ENCODE measurements at regions not wholly inside any gene's neighbourhood (a gene's known extent, or its start where the extent isn't known, plus 50 kb on each side); places are given as distances from the start of the nearest gene placed in this dataset.

- H3K27ac Mint-ChIP-seq, result no peak overlapping the region
- H3K4me3 Mint-ChIP-seq, result no peak overlapping the region
- no peaks in the 10 kb centered on the region for H3K9me3 Mint-ChIP-seq
- no peaks in the 10 kb centered on the region for H3K4me1 Mint-ChIP-seq (ENCODE audit: low read depth)
- no peaks in the 10 kb centered on the region for H3K36me3 Mint-ChIP-seq (ENCODE audit: low read depth)
- peaks cover 4% of the 10 kb centered on the region for H3K27me3 Mint-ChIP-seq
Measured at GRCh38 chr18:51757255-51757924, 559.9 kb upstream of the MEX3C start.

GRCh38 chr18:51762373-51762772 lies 564.9 kb upstream of the MEX3C start:
- Mint-ChIP-seq H3K4me1 (ENCODE audit: low read depth) (no peaks in the 10 kb centered on the region), H3K9me3 (no peaks in the 10 kb centered on the region), H3K36me3 (ENCODE audit: low read depth) (no peaks in the 10 kb centered on the region), H3K27ac (no peak overlapping the region), H3K27me3 (no peaks in the 10 kb centered on the region), H3K4me3 (no peak overlapping the region)

GRCh38 chr18:51765606-51766360 lies 568.3 kb upstream of the MEX3C start:
- Mint-ChIP-seq H3K4me1 (ENCODE audit: low read depth) (no peaks in the 10 kb centered on the region), H3K27ac (no peak overlapping the region), H3K9me3 (no peaks in the 10 kb centered on the region), H3K4me3 (no peak overlapping the region), H3K36me3 (ENCODE audit: low read depth) (no peaks in the 10 kb centered on the region), H3K27me3 (no peaks in the 10 kb centered on the region)

- H3K4me3 Mint-ChIP-seq, result no peak overlapping the region
- no peak overlapping the region for H3K27ac Mint-ChIP-seq
- no peaks in the 10 kb centered on the region for H3K9me3 Mint-ChIP-seq
- H3K27me3 Mint-ChIP-seq, result no peaks in the 10 kb centered on the region
- H3K4me1 Mint-ChIP-seq (ENCODE audit: low read depth), result no peaks in the 10 kb centered on the region
- H3K36me3 Mint-ChIP-seq (ENCODE audit: low read depth), result no peaks in the 10 kb centered on the region
Measured at GRCh38 chr18:51767293-51767692, 569.8 kb upstream of the MEX3C start.

GRCh38 chr18:51778115-51778514 lies 561.9 kb upstream of the DCC start:
- H3K4me3 Mint-ChIP-seq, result no peak overlapping the region
- no peaks in the 10 kb centered on the region for H3K4me1 Mint-ChIP-seq (ENCODE audit: low read depth)
- no peaks in the 10 kb centered on the region for H3K36me3 Mint-ChIP-seq (ENCODE audit: low read depth)
- H3K27me3 Mint-ChIP-seq, result peaks cover 8% of the 10 kb centered on the region
- no peak overlapping the region for H3K27ac Mint-ChIP-seq
- H3K9me3 Mint-ChIP-seq, result peaks cover 4% of the 10 kb centered on the region

- H3K27me3 Mint-ChIP-seq, result no peaks in the 10 kb centered on the region
- no peak overlapping the region for H3K4me3 Mint-ChIP-seq
- no peak overlapping the region for H3K27ac Mint-ChIP-seq
- no peaks in the 10 kb centered on the region for H3K36me3 Mint-ChIP-seq (ENCODE audit: low read depth)
- H3K4me1 Mint-ChIP-seq (ENCODE audit: low read depth), result no peaks in the 10 kb centered on the region
- no peaks in the 10 kb centered on the region for H3K9me3 Mint-ChIP-seq
Measured at GRCh38 chr18:51789871-51790270, 550.1 kb upstream of the DCC start.

- H3K4me1 Mint-ChIP-seq (ENCODE audit: low read depth), result no peaks in the 10 kb centered on the region
- no peak overlapping the region for H3K4me3 Mint-ChIP-seq
- H3K9me3 Mint-ChIP-seq, result no peaks in the 10 kb centered on the region
- no peaks in the 10 kb centered on the region for H3K27me3 Mint-ChIP-seq
- H3K36me3 Mint-ChIP-seq (ENCODE audit: low read depth), result no peaks in the 10 kb centered on the region
- H3K27ac Mint-ChIP-seq, result no peak overlapping the region
Measured at GRCh38 chr18:51801514-51801913, 538.5 kb upstream of the DCC start.

- no peaks in the 10 kb centered on the region for H3K27me3 Mint-ChIP-seq
- no peaks in the 10 kb centered on the region for H3K4me1 Mint-ChIP-seq (ENCODE audit: low read depth)
- no peak overlapping the region for H3K4me3 Mint-ChIP-seq
- H3K9me3 Mint-ChIP-seq, result no peaks in the 10 kb centered on the region
- no peaks in the 10 kb centered on the region for H3K36me3 Mint-ChIP-seq (ENCODE audit: low read depth)
- no peak overlapping the region for H3K27ac Mint-ChIP-seq
Measured at GRCh38 chr18:51802569-51803428, 537.2 kb upstream of the DCC start.

GRCh38 chr18:51807336-51807735 lies 532.7 kb upstream of the DCC start:
- Mint-ChIP-seq H3K4me1 (ENCODE audit: low read depth) (no peaks in the 10 kb centered on the region), H3K9me3 (no peaks in the 10 kb centered on the region), H3K27me3 (no peaks in the 10 kb centered on the region), H3K27ac (no peak overlapping the region), H3K36me3 (ENCODE audit: low read depth) (no peaks in the 10 kb centered on the region), H3K4me3 (no peak overlapping the region)

- Mint-ChIP-seq H3K27me3 (no peaks in the 10 kb centered on the region), H3K4me1 (ENCODE audit: low read depth) (no peaks in the 10 kb centered on the region), H3K4me3 (no peak overlapping the region), H3K36me3 (ENCODE audit: low read depth) (no peaks in the 10 kb centered on the region), H3K27ac (no peak overlapping the region), H3K9me3 (no peaks in the 10 kb centered on the region)
Measured at GRCh38 chr18:51811883-51812282, 528.1 kb upstream of the DCC start.

GRCh38 chr18:51813740-51814139 lies 526.3 kb upstream of the DCC start:
- no peaks in the 10 kb centered on the region for H3K27me3 Mint-ChIP-seq
- H3K9me3 Mint-ChIP-seq, result no peaks in the 10 kb centered on the region
- H3K4me3 Mint-ChIP-seq, result no peak overlapping the region
- H3K4me1 Mint-ChIP-seq (ENCODE audit: low read depth), result no peaks in the 10 kb centered on the region
- H3K27ac Mint-ChIP-seq, result no peak overlapping the region
- H3K36me3 Mint-ChIP-seq (ENCODE audit: low read depth), result no peaks in the 10 kb centered on the region

- Mint-ChIP-seq H3K36me3 (ENCODE audit: low read depth) (no peaks in the 10 kb centered on the region), H3K4me1 (ENCODE audit: low read depth) (no peaks in the 10 kb centered on the region)
Measured at GRCh38 chr18:51821610-51822009, 518.4 kb upstream of the DCC start.

GRCh38 chr18:51824746-51825145 lies 515.3 kb upstream of the DCC start:
- H3K4me1 Mint-ChIP-seq (ENCODE audit: low read depth), result no peaks in the 10 kb centered on the region
- no peaks in the 10 kb centered on the region for H3K27me3 Mint-ChIP-seq
- H3K27ac Mint-ChIP-seq, result no peak overlapping the region
- H3K4me3 Mint-ChIP-seq, result no peak overlapping the region
- no peaks in the 10 kb centered on the region for H3K9me3 Mint-ChIP-seq
- no peaks in the 10 kb centered on the region for H3K36me3 Mint-ChIP-seq (ENCODE audit: low read depth)

More at GRCh38 chr18:51821610-51822009, 518.4 kb upstream of the DCC start:
- Mint-ChIP-seq H3K27me3 (no peaks in the 10 kb centered on the region), H3K27ac (no peak overlapping the region), H3K4me3 (no peak overlapping the region), H3K9me3 (no peaks in the 10 kb centered on the region)

- H3K27me3 Mint-ChIP-seq, result no peaks in the 10 kb centered on the region
- no peak overlapping the region for H3K27ac Mint-ChIP-seq
- no peak overlapping the region for H3K4me3 Mint-ChIP-seq
- H3K9me3 Mint-ChIP-seq, result no peaks in the 10 kb centered on the region
- no peaks in the 10 kb centered on the region for H3K36me3 Mint-ChIP-seq (ENCODE audit: low read depth)
- no peaks in the 10 kb centered on the region for H3K4me1 Mint-ChIP-seq (ENCODE audit: low read depth)
Measured at GRCh38 chr18:51833850-51834249, 506.1 kb upstream of the DCC start.

- H3K4me1 Mint-ChIP-seq (ENCODE audit: low read depth), result no peaks in the 10 kb centered on the region
- no peaks in the 10 kb centered on the region for H3K27me3 Mint-ChIP-seq
- no peak overlapping the region for H3K27ac Mint-ChIP-seq
- H3K4me3 Mint-ChIP-seq, result no peak overlapping the region
- peaks cover 8% of the 10 kb centered on the region for H3K9me3 Mint-ChIP-seq
- H3K36me3 Mint-ChIP-seq (ENCODE audit: low read depth), result no peaks in the 10 kb centered on the region
Measured at GRCh38 chr18:51848702-51849101, 491.3 kb upstream of the DCC start.
